PFSK-1 (cell line): ENCODE measurements at regions not wholly inside any gene's neighbourhood (a gene's known extent, or its start where the extent isn't known, plus 50 kb on each side); places are given as distances from the start of the nearest gene placed in this dataset.

Experiments
- FOXP2 ChIP-seq: optimal IDR thresholded peaks from 2 replicates; pipeline ENCODE3; 2011; ENCODE audit warnings: borderline replicate concordance, control low read depth, inconsistent platforms; ENCODE audit not compliant: insufficient read depth; ENCODE audit errors: extremely low read length, extremely low read depth
- POLR2AphosphoS5 ChIP-seq: IDR thresholded peaks from 2 replicates; pipeline ENCODE4 v1.6.1; 2012; ENCODE audit warnings: low read depth, mild to moderate bottlenecking, control low read depth, low read length, moderate library complexity
- SIN3A ChIP-seq: IDR thresholded peaks from 2 replicates; pipeline ENCODE4 v1.6.1; 2012; ENCODE audit warnings: mild to moderate bottlenecking, low read length, moderate library complexity, borderline replicate concordance; ENCODE audit not compliant: insufficient read depth
- TAF1 ChIP-seq: IDR thresholded peaks from 2 replicates; pipeline ENCODE4 v1.6.1; 2012; ENCODE audit warnings: low read length, control low read depth, borderline replicate concordance; ENCODE audit not compliant: insufficient read depth
- TF ChIP-seq, protein P1 (sequence below), 2 experiments: IDR thresholded peaks; 2 replicates each; pipeline versions ENCODE4 v1.6.1 to v1.8.0; 2011 to 2012; ENCODE audit warnings: low read depth in 2 of 2, low read length in 2 of 2, control low read depth in 1 of 2, inconsistent platforms in 1 of 2, mild to moderate bottlenecking in 1 of 2, moderate library complexity in 1 of 2; ENCODE audit not compliant: insufficient read depth in 1 of 2

- TF ChIP-seq, protein P1, sequence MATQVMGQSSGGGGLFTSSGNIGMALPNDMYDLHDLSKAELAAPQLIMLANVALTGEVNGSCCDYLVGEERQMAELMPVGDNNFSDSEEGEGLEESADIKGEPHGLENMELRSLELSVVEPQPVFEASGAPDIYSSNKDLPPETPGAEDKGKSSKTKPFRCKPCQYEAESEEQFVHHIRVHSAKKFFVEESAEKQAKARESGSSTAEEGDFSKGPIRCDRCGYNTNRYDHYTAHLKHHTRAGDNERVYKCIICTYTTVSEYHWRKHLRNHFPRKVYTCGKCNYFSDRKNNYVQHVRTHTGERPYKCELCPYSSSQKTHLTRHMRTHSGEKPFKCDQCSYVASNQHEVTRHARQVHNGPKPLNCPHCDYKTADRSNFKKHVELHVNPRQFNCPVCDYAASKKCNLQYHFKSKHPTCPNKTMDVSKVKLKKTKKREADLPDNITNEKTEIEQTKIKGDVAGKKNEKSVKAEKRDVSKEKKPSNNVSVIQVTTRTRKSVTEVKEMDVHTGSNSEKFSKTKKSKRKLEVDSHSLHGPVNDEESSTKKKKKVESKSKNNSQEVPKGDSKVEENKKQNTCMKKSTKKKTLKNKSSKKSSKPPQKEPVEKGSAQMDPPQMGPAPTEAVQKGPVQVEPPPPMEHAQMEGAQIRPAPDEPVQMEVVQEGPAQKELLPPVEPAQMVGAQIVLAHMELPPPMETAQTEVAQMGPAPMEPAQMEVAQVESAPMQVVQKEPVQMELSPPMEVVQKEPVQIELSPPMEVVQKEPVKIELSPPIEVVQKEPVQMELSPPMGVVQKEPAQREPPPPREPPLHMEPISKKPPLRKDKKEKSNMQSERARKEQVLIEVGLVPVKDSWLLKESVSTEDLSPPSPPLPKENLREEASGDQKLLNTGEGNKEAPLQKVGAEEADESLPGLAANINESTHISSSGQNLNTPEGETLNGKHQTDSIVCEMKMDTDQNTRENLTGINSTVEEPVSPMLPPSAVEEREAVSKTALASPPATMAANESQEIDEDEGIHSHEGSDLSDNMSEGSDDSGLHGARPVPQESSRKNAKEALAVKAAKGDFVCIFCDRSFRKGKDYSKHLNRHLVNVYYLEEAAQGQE (IDR thresholded peaks at IDR 0.05; ENCODE audit: insufficient read depth in 1 of 2, low read depth in 2 of 2, low read length in 2 of 2) = no peak
- TF ChIP-seq TAF1 (no peak), SIN3A (no peak), POLR2AphosphoS5 (no peak), FOXP2 (no peak)
Measured at GRCh38 chr2:204282081-204282480, 263.2 kb upstream of the PARD3B start.

GRCh38 chr2:204282525-204282924 is 262.8 kb upstream of the PARD3B start:
- TF ChIP-seq POLR2AphosphoS5 = no peak
- no peak for TF ChIP-seq SIN3A
- no peak for TF ChIP-seq TAF1
- TF ChIP-seq, protein P1 (IDR thresholded peaks at IDR 0.05; ENCODE audit: insufficient read depth in 1 of 2, low read depth in 2 of 2, low read length in 2 of 2) = no peak
- TF ChIP-seq FOXP2 = no peak

GRCh38 chr2:204289066-204289465 is 256.2 kb upstream of the PARD3B start:
- TF ChIP-seq TAF1 (no peak), FOXP2 (no peak), POLR2AphosphoS5 (no peak), SIN3A (no peak)
- TF ChIP-seq, protein P1 (IDR thresholded peaks at IDR 0.05; ENCODE audit: insufficient read depth in 1 of 2, low read depth in 2 of 2, low read length in 2 of 2) = no peak

GRCh38 chr2:204292439-204292838 is 252.8 kb upstream of the PARD3B start:
- TF ChIP-seq SIN3A = no peak
- TF ChIP-seq, protein P1 (IDR thresholded peaks at IDR 0.05; ENCODE audit: insufficient read depth in 1 of 2, low read depth in 2 of 2, low read length in 2 of 2) = no peak

- TF ChIP-seq TAF1 (no peak), FOXP2 (no peak), SIN3A (no peak), POLR2AphosphoS5 (no peak)
- TF ChIP-seq, protein P1 (IDR thresholded peaks at IDR 0.05; ENCODE audit: insufficient read depth in 1 of 2, low read depth in 2 of 2, low read length in 2 of 2) = no peak
Measured at GRCh38 chr2:204293884-204294747, 251.2 kb upstream of the PARD3B start.
